Limb (tissue), 2 donors: ENCODE measurements at regions not wholly inside any gene's neighbourhood (a gene's known extent, or its start where the extent isn't known, plus 50 kb on each side); places are given as distances from the start of the nearest gene placed in this dataset.
"Not testable (repeated sequence)": the region's sequence is repeated elsewhere in the genome, so short reads cannot be mapped to it uniquely, and the experiment has no call there.

Source experiments
- DNase-seq, 2 donors: peaks; one replicate each; pipeline ENCODE4 v3.0.0-alpha.2; 2016; ENCODE audit errors: extremely low spot score in 2 of 2

DNA sequence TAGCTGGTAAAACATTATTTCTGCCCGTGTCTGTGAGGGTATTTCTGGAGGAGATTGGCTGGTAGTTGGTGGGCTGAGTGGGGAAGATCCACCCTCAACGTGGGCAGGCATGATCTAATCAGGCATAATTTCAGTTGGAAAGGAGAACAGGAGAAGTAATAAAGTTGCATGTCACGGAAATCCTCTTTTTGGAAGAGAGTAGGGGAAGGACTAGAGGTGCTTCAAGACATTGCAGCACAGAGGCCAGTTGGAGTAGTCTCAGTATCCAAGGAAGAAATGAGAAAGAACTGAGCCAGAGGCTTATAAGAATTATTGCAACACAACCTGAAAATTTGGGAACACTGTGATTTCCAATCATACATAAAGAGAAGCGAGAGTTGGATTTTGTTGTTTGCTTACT is 1155.1 kb downstream of the FAM181B start:
- no peak for DNase-seq

- no peak for DNase-seq
Observed at GRCh38 chr11:81574301-81574700, 1159.4 kb downstream of the FAM181B start.

DNA sequence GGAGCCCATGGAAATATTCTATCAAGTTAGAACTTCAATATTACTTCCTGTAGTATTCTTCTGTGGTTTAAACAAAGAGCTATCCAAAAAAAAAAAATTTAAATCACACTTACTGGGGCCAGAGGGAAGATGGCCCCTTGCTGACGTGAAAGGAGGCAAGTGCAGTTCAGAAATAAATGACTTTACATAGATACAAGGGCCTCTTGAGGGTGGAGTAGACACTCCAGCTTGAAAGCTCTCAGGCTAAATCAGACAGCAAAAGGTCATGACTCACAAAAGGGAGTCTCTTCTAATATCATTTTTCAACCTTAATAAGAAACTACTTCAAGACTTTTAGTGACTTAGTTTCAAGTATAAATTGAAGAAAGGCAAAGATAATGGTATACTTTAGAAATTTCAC is 1160.3 kb downstream of the FAM181B start:
- DNase-seq, result no peak

DNA sequence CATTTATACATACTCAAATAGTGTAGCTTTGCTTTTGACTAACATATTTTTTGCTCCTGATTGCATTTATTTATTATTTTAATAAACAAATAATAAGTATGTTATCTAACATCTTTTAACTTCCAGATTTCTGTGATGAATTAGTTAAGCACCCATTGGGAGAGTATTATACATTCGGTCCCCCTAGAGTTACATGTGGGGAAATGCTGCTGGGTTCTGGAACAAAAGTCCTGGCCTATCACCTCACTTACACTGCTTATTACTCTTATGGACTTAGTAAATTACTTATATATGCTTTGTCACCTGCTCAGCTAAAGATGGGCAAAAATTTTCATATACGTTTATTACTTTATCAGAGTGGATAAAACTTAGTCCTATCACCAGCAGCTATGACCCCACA is 1163.0 kb downstream of the FAM181B start:
- no peak for DNase-seq

DNA sequence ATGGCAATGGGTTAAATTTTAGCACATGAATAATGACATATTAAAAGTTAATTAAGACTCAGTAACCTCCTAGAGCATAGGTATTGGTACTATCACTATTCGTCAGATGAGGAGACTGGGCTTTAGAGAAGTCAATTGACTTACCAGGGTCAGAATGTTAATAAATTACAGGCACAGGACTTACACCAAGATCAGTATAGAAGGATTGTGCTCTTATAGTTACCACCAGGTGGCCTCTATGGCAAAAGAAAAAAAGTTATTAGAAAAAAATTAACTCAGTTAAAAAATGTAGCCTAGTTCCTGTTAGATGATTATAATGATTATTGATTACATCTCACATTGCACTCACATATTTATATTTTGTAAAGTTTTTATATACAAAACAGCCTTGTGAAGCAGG is 1163.7 kb downstream of the FAM181B start:
- no peak for DNase-seq

- no peak for DNase-seq
Observed at GRCh38 chr11:81568918-81569317, 1164.7 kb downstream of the FAM181B start.

GRCh38 chr11:81548123-81548522 is 1185.5 kb downstream of the FAM181B start:
- DNase-seq, result no peak

DNA sequence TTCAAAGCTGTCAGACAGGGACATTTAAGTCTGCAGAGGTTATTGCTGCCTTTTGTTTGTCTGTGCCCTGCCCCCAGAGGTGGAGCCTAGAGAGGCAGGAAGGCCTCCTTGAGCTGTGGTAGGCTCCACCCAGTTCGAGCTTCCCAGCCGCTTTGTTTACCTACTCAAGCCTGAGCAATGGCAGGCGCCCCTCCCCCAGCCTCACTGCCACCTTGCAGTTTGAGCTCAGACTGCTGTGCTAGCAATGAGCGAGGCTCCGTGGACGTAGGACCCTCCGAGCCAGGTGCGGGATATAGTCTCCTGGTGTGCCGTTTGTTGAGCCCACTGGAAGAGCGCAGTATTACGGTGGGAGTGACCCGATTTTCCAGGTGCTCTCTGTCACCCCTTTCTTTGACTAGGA is 1193.9 kb downstream of the FAM181B start:
- DNase-seq, result not testable (repeated sequence)

DNA sequence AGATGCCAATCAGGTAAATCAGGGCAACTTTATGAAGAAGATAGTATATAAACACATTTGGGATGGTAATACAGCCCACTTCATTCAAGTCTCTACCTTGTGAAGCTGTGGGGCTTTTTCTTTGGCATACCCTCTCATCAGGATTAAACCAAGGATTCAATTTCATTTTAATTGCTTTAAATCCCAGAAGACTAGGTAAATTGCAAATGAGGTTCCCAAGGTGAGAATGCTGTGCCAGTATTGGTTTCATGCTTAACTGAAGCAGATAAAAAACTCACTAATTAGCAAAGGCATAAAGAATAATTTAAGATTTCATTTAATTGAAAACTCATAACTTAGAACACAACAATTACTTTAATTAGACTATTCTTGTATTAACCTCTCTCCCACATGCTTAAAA is 1218.1 kb downstream of the FAM181B start:
- DNase-seq, result no peak

DNA sequence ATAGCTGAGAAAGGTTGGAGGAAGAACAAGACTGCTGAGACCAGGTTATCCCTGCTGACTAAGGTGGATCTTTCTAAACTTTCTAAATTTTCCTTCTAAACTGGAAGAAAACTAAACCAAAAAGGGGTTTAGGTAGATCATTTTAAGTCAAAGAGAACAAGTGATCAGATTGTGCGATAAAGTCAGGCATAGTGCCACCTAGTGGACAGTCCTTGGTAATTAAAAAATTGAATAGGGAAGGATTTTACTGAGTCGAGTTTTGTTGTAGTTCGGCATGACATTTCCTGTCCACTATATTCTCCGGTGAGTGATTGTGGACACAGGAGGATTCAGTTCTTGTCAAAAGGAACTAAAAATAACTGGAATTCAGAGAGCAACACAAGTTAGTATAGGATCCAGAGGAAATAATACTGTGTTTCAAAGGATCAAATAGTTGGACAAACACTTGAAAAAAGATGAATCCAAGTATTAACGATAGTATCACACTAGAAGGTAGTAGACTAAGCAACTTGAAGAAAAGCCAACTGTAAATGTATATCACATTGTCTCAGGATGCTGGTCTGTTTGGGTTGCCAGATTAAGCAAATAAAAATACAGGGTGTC is 1236.4 kb downstream of the FAM181B start:
- peak in 1 of 2 donors; percentile 49 for DNase-seq

GRCh38 chr11:81496601-81497000 is 1237.1 kb downstream of the FAM181B start:
- peak in 1 of 2 donors; percentile 1 for DNase-seq

DNA sequence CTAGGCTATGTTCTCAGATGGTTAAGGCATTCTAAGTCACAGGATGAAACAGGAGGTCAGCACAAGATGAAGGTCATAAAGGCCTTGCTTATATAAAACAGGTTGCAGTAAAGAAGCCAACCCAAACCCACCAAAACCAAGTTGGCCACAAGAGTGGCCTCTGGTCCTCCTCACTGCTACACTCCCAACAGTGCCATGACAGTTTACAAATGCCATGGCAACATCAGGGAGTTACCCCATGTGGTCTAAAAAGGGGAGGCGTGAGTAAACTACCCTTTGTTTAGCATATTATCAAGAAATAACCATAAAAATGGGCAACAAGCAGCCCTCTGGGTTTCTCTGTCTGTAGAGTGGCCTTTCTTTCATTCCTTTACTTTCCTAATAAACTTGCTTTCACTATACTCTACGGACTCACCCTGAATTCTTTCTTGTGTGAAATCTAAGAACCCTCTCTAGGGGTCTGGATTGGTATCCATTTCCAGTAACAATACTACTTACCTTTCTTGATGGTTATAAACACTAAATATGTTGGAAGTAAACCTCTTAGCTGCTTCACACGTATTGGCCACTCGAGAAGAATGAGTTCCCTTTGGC is 1237.9 kb downstream of the FAM181B start:
- DNase-seq, result no peak

- DNase-seq, result no peak
Observed at GRCh38 chr11:81494431-81494830, 1239.2 kb downstream of the FAM181B start.

DNA sequence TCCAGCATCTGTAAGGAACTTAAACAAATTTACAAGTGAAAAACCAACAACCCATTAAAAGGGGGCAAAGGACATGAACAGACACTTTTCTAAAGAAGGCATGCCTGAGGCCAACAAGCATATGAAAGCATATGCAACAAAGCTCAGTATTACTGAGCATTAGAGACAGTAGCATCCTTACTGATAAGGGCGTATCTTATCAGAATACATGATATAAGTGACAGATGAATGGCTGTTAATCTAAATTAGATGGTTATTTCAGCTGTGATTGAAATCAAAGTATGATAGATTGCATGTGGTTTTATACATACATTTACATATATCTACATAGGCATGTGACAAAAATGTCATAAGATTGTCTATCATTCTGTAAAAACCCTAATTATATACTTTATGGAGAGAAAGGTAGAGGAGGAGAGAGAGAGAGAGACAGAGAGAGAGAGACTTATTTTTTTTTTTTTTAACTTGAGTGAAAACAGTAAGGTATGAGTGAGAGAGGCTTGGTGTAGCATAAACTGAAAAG is 1240.7 kb downstream of the FAM181B start:
- DNase-seq, result no peak

DNA sequence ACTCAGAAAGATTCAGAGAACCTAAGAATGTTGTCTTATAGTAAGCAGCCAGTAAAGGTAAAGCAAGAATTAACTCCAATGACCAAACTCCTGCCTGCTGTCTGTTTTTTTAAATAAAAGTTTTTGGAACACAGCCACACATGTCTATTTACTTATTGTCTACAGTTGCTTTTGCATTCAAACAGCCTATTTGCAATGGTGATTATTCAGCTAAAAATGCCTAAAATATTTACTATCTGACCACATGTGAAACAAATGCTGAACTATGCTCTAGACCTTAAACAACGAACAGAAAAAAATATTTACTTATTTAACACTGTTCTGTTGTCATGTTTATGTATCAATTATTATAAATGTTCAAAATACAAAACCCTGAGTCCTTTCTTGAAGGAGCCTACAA is 1246.6 kb downstream of the FAM181B start:
- DNase-seq, result no peak

DNA sequence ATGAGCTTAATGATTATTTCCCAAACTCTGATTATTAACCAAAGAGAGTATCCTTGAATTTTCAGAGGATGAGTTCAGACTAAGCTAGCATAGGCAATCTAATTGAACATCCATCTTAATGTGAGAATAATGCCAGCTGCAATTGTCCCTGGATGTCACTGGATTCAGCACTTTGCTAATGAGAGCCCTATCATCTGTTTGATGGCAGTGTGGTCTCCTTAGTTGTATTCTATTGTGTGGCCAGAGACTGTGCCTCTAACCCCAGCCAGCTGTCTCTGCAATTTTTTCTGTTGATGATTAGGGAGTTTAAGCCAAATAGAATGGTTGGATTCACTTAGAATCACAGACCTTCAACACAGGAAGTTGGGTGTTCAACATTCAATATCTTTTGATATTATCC is 1249.5 kb downstream of the FAM181B start:
- no peak for DNase-seq

GRCh38 chr11:81477277-81477676 is 1256.4 kb downstream of the FAM181B start:
- DNase-seq, result no peak

DNA sequence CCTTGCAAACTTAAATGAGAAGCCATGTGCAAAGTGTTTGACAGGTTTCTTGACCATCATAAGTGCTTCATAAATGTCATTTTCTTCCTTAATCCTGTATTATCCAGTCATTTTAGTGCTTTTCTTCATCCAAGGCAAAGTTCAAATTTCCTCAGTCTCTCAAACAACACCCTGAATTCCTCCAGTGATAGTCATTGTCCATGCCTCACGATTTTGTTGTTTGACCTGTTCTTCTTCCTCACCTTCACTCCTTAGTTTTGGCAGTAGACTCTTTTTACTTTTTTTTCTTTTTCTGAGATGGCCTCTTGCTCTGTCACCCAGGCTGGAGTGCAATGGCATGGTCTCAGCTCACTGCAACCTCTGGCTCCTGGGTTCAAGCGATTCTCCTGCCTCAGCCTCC is 1257.3 kb downstream of the FAM181B start:
- DNase-seq, result no peak

GRCh38 chr11:81472646-81473045 is 1261.0 kb downstream of the FAM181B start:
- DNase-seq, result no peak

GRCh38 chr11:81470446-81470845 is 1263.2 kb downstream of the FAM181B start:
- DNase-seq, result no peak

DNA sequence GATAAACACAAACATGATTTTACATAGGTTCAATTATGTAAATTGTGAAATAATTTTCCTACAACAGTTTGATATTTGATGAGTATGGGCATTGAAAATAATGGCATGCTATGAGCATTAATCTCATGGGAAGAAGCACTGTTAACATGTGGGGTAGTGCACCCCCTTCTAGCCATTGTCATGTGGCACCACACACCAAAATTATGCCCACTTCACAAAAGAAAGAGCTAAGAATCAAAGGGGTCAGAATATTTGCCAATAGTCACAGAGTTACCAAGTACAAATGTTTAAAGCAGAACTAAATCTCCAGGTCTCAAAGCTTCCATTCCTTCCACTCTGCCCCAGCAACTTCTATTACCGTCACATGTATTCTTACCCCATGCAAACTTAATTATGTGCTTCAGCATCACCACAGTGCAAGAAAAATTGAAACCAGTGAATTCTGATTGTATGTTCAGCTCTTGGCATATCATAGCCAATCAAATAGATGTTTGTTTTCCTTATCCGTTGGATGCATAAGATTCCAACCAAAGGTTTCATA is 1273.8 kb downstream of the FAM181B start:
- DNase-seq, result no peak

DNA sequence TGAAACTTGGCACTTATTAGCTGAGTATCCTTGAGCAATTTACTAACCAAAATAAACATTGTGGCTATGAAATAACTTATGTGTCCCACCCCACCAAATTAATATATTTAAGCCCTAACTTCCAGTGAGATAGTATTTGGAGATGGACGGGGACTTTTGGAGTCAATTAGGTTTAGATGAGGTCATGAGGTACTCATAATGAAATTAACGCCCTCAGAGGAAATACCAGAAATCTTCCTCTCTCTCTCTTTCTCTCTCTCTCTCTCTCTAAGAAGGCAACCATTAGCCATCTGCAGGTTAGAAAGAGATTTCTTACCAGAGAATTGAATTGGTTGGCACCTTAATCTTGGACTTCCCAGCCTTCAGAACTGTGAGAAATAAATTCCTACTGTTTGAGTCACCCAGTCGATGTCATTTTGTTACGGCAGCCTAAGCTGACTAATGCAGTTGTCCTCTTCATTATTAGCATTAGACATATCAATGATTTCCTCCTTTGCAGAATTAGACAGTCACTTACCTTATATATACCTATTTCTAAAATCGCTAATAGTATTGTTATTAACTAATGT is 1284.0 kb downstream of the FAM181B start:
- no peak for DNase-seq

- no peak for DNase-seq
Observed at GRCh38 chr11:81444297-81444696, 1289.4 kb downstream of the FAM181B start.
